Neural cell (in vitro differentiated cells): ENCODE measurements at regions not wholly inside any gene's neighbourhood (a gene's known extent, or its start where the extent isn't known, plus 50 kb on each side); places are given as distances from the start of the nearest gene placed in this dataset.

Experiments
- H2AFZ ChIP-seq: fragments of 200-600, 300-800 bp; sonication (generic), shearing (Covaris generic); 2 replicates; pipeline ENCODE4 v1.6.0; 2014; ENCODE audit warnings: low read depth, mild to moderate bottlenecking, antibody characterized with exemption, low read length, moderate library complexity
- H3F3A ChIP-seq: fragments of 200-600 bp; shearing (Covaris generic); 2 replicates; pipeline ENCODE4 v1.6.1; 2016; ENCODE audit warnings: mild to moderate bottlenecking, moderate library complexity, mixed read lengths, antibody characterized with exemption, low read length; ENCODE audit not compliant: insufficient read depth, poor library complexity, severe bottlenecking
- H3K27ac ChIP-seq: fragments of 200-600, 300-800 bp; sonication (generic), shearing (Covaris generic); 2 replicates; pipeline ENCODE4 v1.5.1; 2014; ENCODE audit warnings: mild to moderate bottlenecking, low read length, moderate library complexity
- H3K27me3 ChIP-seq: fragments of 300-800, 200-600 bp; sonication (generic), shearing (Covaris generic); 2 replicates; pipeline ENCODE4 v1.6.0; 2014; ENCODE audit warnings: mild to moderate bottlenecking, low read depth, low read length, moderate library complexity; ENCODE audit not compliant: insufficient read depth
- H3K36me3 ChIP-seq: fragments of 300-800, 200-600 bp; sonication (generic), shearing (Covaris generic); 2 replicates; pipeline ENCODE4 v1.5.1; 2014; ENCODE audit warnings: mild to moderate bottlenecking, antibody characterized with exemption, low read length, moderate library complexity; ENCODE audit not compliant: insufficient read depth
- H3K4me2 ChIP-seq: fragments of 300-800, 200-600 bp; sonication (generic), shearing (Covaris generic); 2 replicates; pipeline ENCODE4 v1.6.0; 2014; ENCODE audit warnings: mild to moderate bottlenecking, low read length
- H3K4me3 ChIP-seq: fragments of 300-800, 200-600 bp; sonication (generic), shearing (Covaris generic); 2 replicates; pipeline ENCODE4 v1.5.1; 2014; ENCODE audit warnings: mild to moderate bottlenecking, low read length, moderate library complexity
- H3K79me2 ChIP-seq: fragments of 200-600 bp; shearing (Covaris generic); replicated peaks from 2 replicates; pipeline ENCODE4 v1.6.0; 2014; ENCODE audit warnings: mild to moderate bottlenecking, low read length, moderate library complexity; ENCODE audit not compliant: insufficient read depth
- H3K9ac ChIP-seq: fragments of 300-800, 200-600 bp; sonication (generic), shearing (Covaris generic); 2 replicates; pipeline ENCODE4 v1.6.1; 2016; ENCODE audit warnings: mild to moderate bottlenecking, low read length, mixed read lengths
- H3K9me2 ChIP-seq: fragments of 200-600 bp; shearing (Covaris generic); 2 replicates; pipeline ENCODE4 v1.6.1; 2016; ENCODE audit warnings: mild to moderate bottlenecking, low read length, mixed read lengths; ENCODE audit not compliant: insufficient read depth
- H3K9me3 ChIP-seq: fragments of 200-600, 300-800 bp; sonication (generic), shearing (Covaris generic); 2 replicates; pipeline ENCODE4 v1.6.1; 2016; ENCODE audit warnings: mild to moderate bottlenecking, mixed run types, low read length, moderate library complexity, mixed read lengths
- H4K20me1 ChIP-seq: fragments of 200-600 bp; shearing (Covaris generic); 2 replicates; pipeline ENCODE4 v1.6.1; 2016; ENCODE audit warnings: mild to moderate bottlenecking, mixed run types; ENCODE audit not compliant: insufficient read depth
- CTCF ChIP-seq: fragments of 450-650 bp; IDR thresholded peaks from 2 replicates; pipeline ENCODE4 v1.5.1; 2014; ENCODE audit warnings: antibody characterized with exemption, mild to moderate bottlenecking, moderate library complexity; ENCODE audit not compliant: poor library complexity, severe bottlenecking
- EP300 ChIP-seq: fragments of 450-650 bp; conservative IDR thresholded peaks from 2 replicates; pipeline ENCODE4 v1.6.1; 2014; ENCODE audit warnings: antibody characterized with exemption, mild to moderate bottlenecking, moderate library complexity; ENCODE audit not compliant: poor library complexity, severe bottlenecking
- EZH2 ChIP-seq: fragments of 200-600, 300-800 bp; shearing (Covaris generic), sonication (generic); IDR thresholded peaks from 2 replicates; pipeline ENCODE4 v1.6.1; 2014; ENCODE audit warnings: antibody characterized with exemption, low read length, borderline replicate concordance, mild to moderate bottlenecking; ENCODE audit not compliant: insufficient read depth, poor library complexity, severe bottlenecking
- MXI1 ChIP-seq: fragments of 450-650 bp; conservative IDR thresholded peaks from 2 replicates; pipeline ENCODE4 v1.6.1; 2014; ENCODE audit warnings: antibody characterized with exemption, mild to moderate bottlenecking; ENCODE audit not compliant: poor library complexity, severe bottlenecking
- POLR2AphosphoS5 ChIP-seq: IDR thresholded peaks from 2 replicates; pipeline ENCODE4 v1.6.1; 2012
- RAD21 ChIP-seq: fragments of 450-650 bp; conservative IDR thresholded peaks from 2 replicates; pipeline ENCODE4 v1.6.1; 2014; ENCODE audit warnings: antibody characterized with exemption, mild to moderate bottlenecking, moderate library complexity
- SMC3 ChIP-seq: fragments of 450-650 bp; conservative IDR thresholded peaks from 2 replicates; pipeline ENCODE4 v1.6.1; 2014; ENCODE audit warnings: antibody characterized with exemption, mild to moderate bottlenecking, moderate library complexity; ENCODE audit not compliant: poor library complexity
- TAF1 ChIP-seq: IDR thresholded peaks from 2 replicates; pipeline ENCODE4 v1.6.1; 2012; ENCODE audit warnings: low read depth
- TF ChIP-seq, protein P1 (sequence below): IDR thresholded peaks from 2 replicates; pipeline ENCODE4 v1.6.1; 2012; ENCODE audit warnings: borderline replicate concordance

GRCh38 chr2:22729466-22729865 is 655.5 kb upstream of the KLHL29 start:
- no peaks in the 10 kb centered on the region for H3K9me3 ChIP-seq
- TF ChIP-seq POLR2AphosphoS5 (no peak), SMC3 (no peak), RAD21 (no peak), CTCF (no peak), EZH2 (no peak), EP300 (no peak), TAF1 (no peak), MXI1 (no peak)
- TF ChIP-seq, protein P1, sequence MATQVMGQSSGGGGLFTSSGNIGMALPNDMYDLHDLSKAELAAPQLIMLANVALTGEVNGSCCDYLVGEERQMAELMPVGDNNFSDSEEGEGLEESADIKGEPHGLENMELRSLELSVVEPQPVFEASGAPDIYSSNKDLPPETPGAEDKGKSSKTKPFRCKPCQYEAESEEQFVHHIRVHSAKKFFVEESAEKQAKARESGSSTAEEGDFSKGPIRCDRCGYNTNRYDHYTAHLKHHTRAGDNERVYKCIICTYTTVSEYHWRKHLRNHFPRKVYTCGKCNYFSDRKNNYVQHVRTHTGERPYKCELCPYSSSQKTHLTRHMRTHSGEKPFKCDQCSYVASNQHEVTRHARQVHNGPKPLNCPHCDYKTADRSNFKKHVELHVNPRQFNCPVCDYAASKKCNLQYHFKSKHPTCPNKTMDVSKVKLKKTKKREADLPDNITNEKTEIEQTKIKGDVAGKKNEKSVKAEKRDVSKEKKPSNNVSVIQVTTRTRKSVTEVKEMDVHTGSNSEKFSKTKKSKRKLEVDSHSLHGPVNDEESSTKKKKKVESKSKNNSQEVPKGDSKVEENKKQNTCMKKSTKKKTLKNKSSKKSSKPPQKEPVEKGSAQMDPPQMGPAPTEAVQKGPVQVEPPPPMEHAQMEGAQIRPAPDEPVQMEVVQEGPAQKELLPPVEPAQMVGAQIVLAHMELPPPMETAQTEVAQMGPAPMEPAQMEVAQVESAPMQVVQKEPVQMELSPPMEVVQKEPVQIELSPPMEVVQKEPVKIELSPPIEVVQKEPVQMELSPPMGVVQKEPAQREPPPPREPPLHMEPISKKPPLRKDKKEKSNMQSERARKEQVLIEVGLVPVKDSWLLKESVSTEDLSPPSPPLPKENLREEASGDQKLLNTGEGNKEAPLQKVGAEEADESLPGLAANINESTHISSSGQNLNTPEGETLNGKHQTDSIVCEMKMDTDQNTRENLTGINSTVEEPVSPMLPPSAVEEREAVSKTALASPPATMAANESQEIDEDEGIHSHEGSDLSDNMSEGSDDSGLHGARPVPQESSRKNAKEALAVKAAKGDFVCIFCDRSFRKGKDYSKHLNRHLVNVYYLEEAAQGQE: no peak
- no peak overlapping the region for H2AFZ ChIP-seq
- no peak overlapping the region for H3K27ac ChIP-seq
- H3K4me2 ChIP-seq: no peak overlapping the region
- H3K79me2 ChIP-seq: no peaks in the 10 kb centered on the region
- no peaks in the 10 kb centered on the region for H3K9me2 ChIP-seq
- H3F3A ChIP-seq: no peaks in the 10 kb centered on the region
- no peak overlapping the region for H3K4me3 ChIP-seq
- no peak overlapping the region for H3K9ac ChIP-seq
- no peaks in the 10 kb centered on the region for H3K36me3 ChIP-seq
- no peaks in the 10 kb centered on the region for H4K20me1 ChIP-seq
- no peaks in the 10 kb centered on the region for H3K27me3 ChIP-seq

DNA sequence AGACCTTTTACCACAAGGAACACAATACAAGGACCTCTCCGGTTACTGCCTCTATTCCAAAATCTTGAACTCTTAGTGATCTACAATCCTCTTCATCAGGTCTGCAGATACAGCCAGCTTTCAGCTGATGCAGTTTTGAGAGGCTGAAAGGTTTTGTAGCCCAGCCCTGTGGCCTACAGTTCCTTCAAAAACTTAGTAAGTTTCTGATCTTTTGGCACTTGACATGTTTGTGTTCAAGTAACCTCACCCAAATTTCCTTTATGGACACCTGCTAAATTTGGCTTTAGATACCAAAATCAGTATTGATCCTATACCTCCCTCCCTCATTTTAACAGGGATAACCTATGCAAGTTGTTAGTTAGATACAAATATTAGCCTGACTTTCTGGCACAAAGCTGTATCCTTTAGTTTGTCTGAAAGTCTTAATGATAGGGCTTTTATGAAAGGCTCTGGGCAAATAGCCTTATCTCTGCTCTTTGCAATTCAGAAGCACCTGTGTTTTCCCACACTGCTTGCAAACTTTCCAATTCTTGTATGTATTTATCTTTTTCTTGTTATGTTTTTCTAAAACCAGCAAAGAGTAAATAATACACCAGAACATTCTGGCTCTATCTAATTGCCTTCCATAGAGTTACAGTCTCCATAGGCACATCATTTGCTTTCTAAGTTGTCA is 650.5 kb upstream of the KLHL29 start:
- Histone ChIP-seq H3K9me3 (no peaks in the 10 kb centered on the region), H4K20me1 (no peaks in the 10 kb centered on the region), H3K4me3 (no peak overlapping the region), H3F3A (no peaks in the 10 kb centered on the region), H3K9me2 (no peaks in the 10 kb centered on the region), H2AFZ (no peak overlapping the region), H3K79me2 (no peaks in the 10 kb centered on the region), H3K9ac (no peak overlapping the region), H3K4me2 (no peak overlapping the region), H3K27me3 (no peaks in the 10 kb centered on the region), H3K36me3 (no peaks in the 10 kb centered on the region), H3K27ac (no peak overlapping the region)
- TF ChIP-seq RAD21: no peak
- TF ChIP-seq SMC3: no peak
- no peak for TF ChIP-seq TAF1
- no peak for TF ChIP-seq MXI1
- no peak for TF ChIP-seq POLR2AphosphoS5
- no peak for TF ChIP-seq EP300
